H9 (cell line): ENCODE measurements at regions not wholly inside any gene's neighbourhood (a gene's known extent, or its start where the extent isn't known, plus 50 kb on each side); places are given as distances from the start of the nearest gene placed in this dataset.

Experiments
- DNase-seq: peaks from one replicate; pipeline ENCODE4 v3.0.0-alpha.2; 2017
- H2AFZ ChIP-seq: one replicate; pipeline ENCODE4 v1.6.1; 2013; ENCODE audit warnings: mild to moderate bottlenecking, low read length, control low read depth, moderate library complexity
- H2AK5ac ChIP-seq: 2 replicates; pipeline ENCODE4 v1.6.1; 2013; ENCODE audit warnings: low read length, control low read depth, mixed read lengths; ENCODE audit not compliant: insufficient read length
- H2BK120ac ChIP-seq: one replicate; pipeline ENCODE4 v1.6.1; 2013; ENCODE audit warnings: low read depth, mild to moderate bottlenecking, low read length, control low read depth, inconsistent platforms; ENCODE audit not compliant: poor library complexity, severe bottlenecking
- H2BK12ac ChIP-seq: 2 replicates; pipeline ENCODE4 v1.6.1; 2013; ENCODE audit warnings: low read length, control low read depth, mixed read lengths, low read depth; ENCODE audit not compliant: insufficient read length
- H2BK15ac ChIP-seq: 2 replicates; pipeline ENCODE4 v1.6.1; 2013; ENCODE audit warnings: low read depth, low read length, control low read depth
- H2BK20ac ChIP-seq: one replicate; pipeline ENCODE4 v1.6.1; 2013; ENCODE audit warnings: low read depth, mild to moderate bottlenecking, low read length, control low read depth, inconsistent platforms; ENCODE audit not compliant: poor library complexity, severe bottlenecking
- H2BK5ac ChIP-seq: 2 replicates; pipeline ENCODE4 v1.6.1; 2013; ENCODE audit warnings: low read length, control low read depth, mixed read lengths; ENCODE audit not compliant: insufficient read length
- H3K14ac ChIP-seq: 2 replicates; pipeline ENCODE4 v1.6.1; 2013; ENCODE audit warnings: low read length, control low read depth; ENCODE audit not compliant: insufficient read depth
- H3K18ac ChIP-seq: 2 replicates; pipeline ENCODE4 v1.6.1; 2013; ENCODE audit warnings: low read depth, mild to moderate bottlenecking, mixed read lengths, low read length, control low read depth; ENCODE audit not compliant: insufficient read length
- H3K23ac ChIP-seq: 2 replicates; pipeline ENCODE4 v1.6.1; 2013; ENCODE audit warnings: low read length, control low read depth, mixed read lengths, low read depth; ENCODE audit not compliant: insufficient read length
- H3K23me2 ChIP-seq: 2 replicates; pipeline ENCODE4 v1.6.1; 2013; ENCODE audit warnings: low read depth, mild to moderate bottlenecking, mixed read lengths, low read length, control low read depth; ENCODE audit not compliant: insufficient read length, poor library complexity, severe bottlenecking
- H3K27ac ChIP-seq: 2 replicates; pipeline ENCODE4 v1.5.1; 2013; ENCODE audit warnings: low read length, control low read depth, mixed read lengths, low read depth; ENCODE audit not compliant: insufficient read length
- H3K27me3 ChIP-seq: 2 replicates; pipeline ENCODE4 v1.6.1; 2013; ENCODE audit warnings: low read length, control low read depth, inconsistent platforms; ENCODE audit not compliant: insufficient read depth
- H3K4ac ChIP-seq: 2 replicates; pipeline ENCODE4 v1.6.1; 2013; ENCODE audit warnings: low read depth, mild to moderate bottlenecking, control low read depth, inconsistent platforms, low read length, moderate library complexity
- H3K4me1 ChIP-seq: 2 replicates; pipeline ENCODE4 v1.6.1; 2013; ENCODE audit warnings: low read length, control low read depth, inconsistent platforms; ENCODE audit not compliant: insufficient read depth
- H3K4me2 ChIP-seq: 2 replicates; pipeline ENCODE4 v1.6.1; 2013; ENCODE audit warnings: low read length, control low read depth, mixed read lengths; ENCODE audit not compliant: insufficient read length, insufficient read depth
- H3K56ac ChIP-seq: 2 replicates; pipeline ENCODE4 v1.6.1; 2013; ENCODE audit warnings: low read depth, mild to moderate bottlenecking, mixed read lengths, low read length, control low read depth; ENCODE audit not compliant: insufficient read length
- H3K79me1 ChIP-seq: 2 replicates; pipeline ENCODE4 v1.6.1; 2013; ENCODE audit warnings: low read depth, mild to moderate bottlenecking, moderate library complexity, low read length, control low read depth, inconsistent platforms; ENCODE audit not compliant: insufficient read depth, poor library complexity, severe bottlenecking
- H3K79me2 ChIP-seq: 2 replicates; pipeline ENCODE4 v1.6.1; 2013; ENCODE audit warnings: low read length, control low read depth, inconsistent platforms; ENCODE audit not compliant: insufficient read depth
- H3K9ac ChIP-seq: 2 replicates; pipeline ENCODE4 v1.6.1; 2013; ENCODE audit warnings: low read length, control low read depth, mixed read lengths; ENCODE audit not compliant: insufficient read length; ENCODE audit errors: extremely low read depth
- H3K9me3 ChIP-seq: one replicate; pipeline ENCODE4 v1.6.1; 2013; ENCODE audit warnings: low read depth, low read length, inconsistent platforms; ENCODE audit not compliant: control insufficient read depth
- H3T11ph ChIP-seq: one replicate; pipeline ENCODE4 v1.6.1; 2013; ENCODE audit warnings: mild to moderate bottlenecking, low read length, control low read depth, inconsistent platforms
- H4K20me1 ChIP-seq: one replicate; pipeline ENCODE4 v1.6.1; 2013; ENCODE audit not compliant: control insufficient read depth, insufficient read length, insufficient read depth
- H4K5ac ChIP-seq: 2 replicates; pipeline ENCODE4 v1.6.1; 2013; ENCODE audit warnings: low read depth, mild to moderate bottlenecking, mixed read lengths, low read length, control low read depth; ENCODE audit not compliant: insufficient read length
- H4K8ac ChIP-seq: replicated peaks from 2 replicates; pipeline ENCODE4 v1.6.1; 2013; ENCODE audit warnings: low read length, control low read depth, mixed read lengths, low read depth; ENCODE audit not compliant: insufficient read length
- H4K91ac ChIP-seq: 2 replicates; pipeline ENCODE4 v1.6.1; 2013; ENCODE audit warnings: low read depth, mild to moderate bottlenecking, moderate library complexity, mixed read lengths, low read length, control low read depth; ENCODE audit not compliant: insufficient read length
- H3K27ac Mint-ChIP-seq, 3 experiments: 2 replicates in 2 of 3; 3 replicates in 1 of 3; pipeline ENCODE4 v1.8.0; 2020 to 2021; ENCODE audit warnings: mixed read lengths in 3 of 3, mild to moderate bottlenecking in 1 of 3, moderate library complexity in 1 of 3
- H3K27me3 Mint-ChIP-seq: 2 replicates; pipeline ENCODE4 v1.8.0; 2021; ENCODE audit warnings: low read depth, mild to moderate bottlenecking, moderate library complexity, mixed read lengths
- H3K36me3 Mint-ChIP-seq, 3 experiments: 2 replicates in 2 of 3; 3 replicates in 1 of 3; pipeline ENCODE4 v1.8.0; 2020 to 2021; ENCODE audit warnings: low read depth in 3 of 3, mixed read lengths in 3 of 3; ENCODE audit not compliant: insufficient read depth in 1 of 3
- H3K4me1 Mint-ChIP-seq, 2 experiments: 2 replicates each; pipeline ENCODE4 v1.8.0; 2020; ENCODE audit warnings: mixed read lengths in 2 of 2
- H3K4me3 Mint-ChIP-seq, 2 experiments: 2 replicates in 1 of 2; 3 replicates in 1 of 2; pipeline ENCODE4 v1.8.0; 2020 to 2021; ENCODE audit warnings: mild to moderate bottlenecking in 2 of 2, mixed read lengths in 2 of 2, moderate library complexity in 1 of 2
- H3K9me3 Mint-ChIP-seq, 2 experiments: 2 replicates in 1 of 2; 3 replicates in 1 of 2; pipeline ENCODE4 v1.8.0; 2020; ENCODE audit warnings: mild to moderate bottlenecking in 2 of 2, mixed read lengths in 2 of 2, moderate library complexity in 1 of 2
- WGBS: extraction: QIAGEN DNeasy Blood & Tissue Kit; methylation state at CpG from one replicate; pipeline ENCODE4 v1.1.7; 2013; ENCODE audit warnings: missing lambda C conversion rate, low lambda C conversion rate, mixed read lengths; ENCODE audit not compliant: insufficient read length; ENCODE audit errors: extremely low coverage; 5-methylcytosine and 5-hydroxymethylcytosine counted together
- TF ChIP-seq, protein P1 (sequence below): fragments of 200-600 bp; sonication (generic); conservative IDR thresholded peaks from 3 replicates; pipeline ENCODE4 v1.8.0; 2021; ENCODE audit warnings: antibody characterized with exemption, mild to moderate bottlenecking

DNA sequence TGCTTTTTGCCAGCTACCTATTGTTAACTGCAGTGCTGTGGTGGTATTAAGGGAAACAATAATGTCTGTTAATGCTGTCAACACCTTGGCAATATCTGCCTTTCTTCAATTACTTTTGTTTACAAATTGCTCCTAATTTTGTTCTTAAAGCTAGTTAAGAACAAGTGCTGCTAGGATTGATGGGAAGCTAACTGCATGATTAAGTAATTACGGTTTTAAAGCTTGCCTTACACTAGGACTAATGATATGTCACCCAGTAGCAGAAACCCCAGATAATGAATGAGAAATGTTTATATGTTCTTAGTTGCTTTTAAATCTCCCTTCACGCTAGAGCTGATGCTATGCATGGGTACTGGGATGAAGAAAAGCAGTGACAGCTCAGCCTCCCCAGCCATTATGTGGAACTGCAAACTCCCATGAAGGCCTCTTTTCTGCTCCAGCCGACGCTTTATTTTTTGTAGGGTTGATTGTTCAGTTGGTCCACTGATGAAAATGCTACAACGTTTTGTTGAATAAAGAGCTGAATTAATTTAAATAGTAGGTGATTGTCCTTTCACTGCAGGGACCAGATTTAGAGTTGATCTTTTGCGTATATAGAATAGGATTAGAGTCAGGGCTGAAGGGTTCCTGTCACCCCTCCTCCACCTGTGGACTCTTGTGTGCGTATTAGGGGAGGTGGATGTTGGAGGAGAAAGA lies 610.5 kb downstream of the TFAP2B start:
- H3K9me3 Mint-ChIP-seq = no peaks in the 10 kb centered on the region
- peaks cover 15 to 16% of the 10 kb centered on the region in 2 experiments for H3K4me1 Mint-ChIP-seq
- Histone ChIP-seq H3K4ac (no peak overlapping the region), H4K20me1 (no peaks in the 10 kb centered on the region), H2BK120ac (no peak overlapping the region), H3K27me3 (no peaks in the 10 kb centered on the region), H2BK15ac (no peak overlapping the region), H4K5ac (no peak overlapping the region), H3K56ac (no peak overlapping the region), H3K23me2 (no peaks in the 10 kb centered on the region), H3K4me1 (no peaks in the 10 kb centered on the region), H3K79me1 (no peaks in the 10 kb centered on the region), H2AFZ (no peak overlapping the region), H4K8ac (no peak overlapping the region), H3K23ac (no peak overlapping the region), H3K14ac (no peak overlapping the region), H3K9ac (no peak overlapping the region), H2BK20ac (no peak overlapping the region), H2BK5ac (no peak overlapping the region), H3K18ac (no peak overlapping the region), H3K4me2 (no peak overlapping the region), H3K79me2 (no peaks in the 10 kb centered on the region), H3K27ac (no peak overlapping the region), H4K91ac (no peak overlapping the region), H2BK12ac (no peak overlapping the region), H2AK5ac (no peak overlapping the region), H3K9me3 (no peaks in the 10 kb centered on the region), H3T11ph (no peak overlapping the region)
- WGBS = no CpG with 5 or more reads among the region's 7 CpGs
- H3K36me3 Mint-ChIP-seq = no peaks in the 10 kb centered on the region
- H3K27me3 Mint-ChIP-seq = no peaks in the 10 kb centered on the region
- no peak for DNase-seq
- TF ChIP-seq, protein P1, sequence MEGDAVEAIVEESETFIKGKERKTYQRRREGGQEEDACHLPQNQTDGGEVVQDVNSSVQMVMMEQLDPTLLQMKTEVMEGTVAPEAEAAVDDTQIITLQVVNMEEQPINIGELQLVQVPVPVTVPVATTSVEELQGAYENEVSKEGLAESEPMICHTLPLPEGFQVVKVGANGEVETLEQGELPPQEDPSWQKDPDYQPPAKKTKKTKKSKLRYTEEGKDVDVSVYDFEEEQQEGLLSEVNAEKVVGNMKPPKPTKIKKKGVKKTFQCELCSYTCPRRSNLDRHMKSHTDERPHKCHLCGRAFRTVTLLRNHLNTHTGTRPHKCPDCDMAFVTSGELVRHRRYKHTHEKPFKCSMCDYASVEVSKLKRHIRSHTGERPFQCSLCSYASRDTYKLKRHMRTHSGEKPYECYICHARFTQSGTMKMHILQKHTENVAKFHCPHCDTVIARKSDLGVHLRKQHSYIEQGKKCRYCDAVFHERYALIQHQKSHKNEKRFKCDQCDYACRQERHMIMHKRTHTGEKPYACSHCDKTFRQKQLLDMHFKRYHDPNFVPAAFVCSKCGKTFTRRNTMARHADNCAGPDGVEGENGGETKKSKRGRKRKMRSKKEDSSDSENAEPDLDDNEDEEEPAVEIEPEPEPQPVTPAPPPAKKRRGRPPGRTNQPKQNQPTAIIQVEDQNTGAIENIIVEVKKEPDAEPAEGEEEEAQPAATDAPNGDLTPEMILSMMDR = no peak
- no peak overlapping the region for H3K27ac Mint-ChIP-seq
- H3K4me3 Mint-ChIP-seq = no peak overlapping the region
